ENCODE measurements at regions not wholly inside any gene's neighbourhood (a gene's known extent, or its start where the extent isn't known, plus 50 kb on each side); places are given as distances from the start of the nearest gene placed in this dataset.

- Histone ChIP-seq H3K4me2 (ENCODE audit: insufficient read depth, low read length) (no peak overlapping the region), H3K4me1 (ENCODE audit: insufficient read depth, low read length) (no peaks in the 10 kb centered on the region), H3K79me2 (ENCODE audit: insufficient read depth, low read length) (no peaks in the 10 kb centered on the region), H3K27ac (ENCODE audit: low read depth, low read length) (no peak overlapping the region), H4K20me1 (ENCODE audit: insufficient read depth, low read length) (no peaks in the 10 kb centered on the region), H3K9me3 (ENCODE audit: low read depth, low read length) (peaks cover 4% of the 10 kb centered on the region), H2AFZ (ENCODE audit: low read length) (no peak overlapping the region), H3K36me3 (ENCODE audit: insufficient read depth, low read length) (no peaks in the 10 kb centered on the region), H3K4me3 (ENCODE audit: insufficient read depth, low read length) (no peak overlapping the region), H3K27me3 (ENCODE audit: insufficient read depth, low read length) (no peaks in the 10 kb centered on the region)
- DNase-seq (ENCODE audit: insufficient read length, low spot score, missing footprints) = no peak
- TF ChIP-seq CTCF (IDR thresholded peaks at IDR 0.05; ENCODE audit: extremely low read depth, low read depth, low read length) = no peak
These were observed 561.6 kb upstream of the CDH8 start for GRCh38 chr16:62597875-62598274.

DNA sequence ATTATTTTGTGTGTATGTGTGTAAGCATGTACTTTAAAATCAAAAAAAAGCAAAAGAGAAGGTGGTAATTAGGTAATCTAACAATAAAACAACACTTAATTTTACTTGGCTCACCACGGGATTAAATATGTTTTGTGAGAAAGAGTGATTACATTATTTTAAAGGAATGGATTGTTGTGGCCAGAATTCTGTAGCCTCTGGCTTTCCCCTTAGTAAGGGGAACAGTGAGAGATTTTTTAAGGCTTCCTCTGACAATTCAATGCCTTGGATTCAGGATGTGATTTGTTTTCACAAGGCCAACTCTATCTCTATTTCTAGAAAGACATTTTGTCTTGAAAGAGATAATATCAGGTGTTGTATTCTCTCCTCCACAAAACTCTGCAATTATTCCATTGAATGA lies 560.3 kb upstream of the CDH8 start:
- Histone ChIP-seq H3K27me3 (ENCODE audit: insufficient read depth, low read length) (no peaks in the 10 kb centered on the region), H3K4me2 (ENCODE audit: insufficient read depth, low read length) (no peak overlapping the region), H2AFZ (ENCODE audit: low read length) (no peak overlapping the region), H3K27ac (ENCODE audit: low read depth, low read length) (no peak overlapping the region), H3K36me3 (ENCODE audit: insufficient read depth, low read length) (no peaks in the 10 kb centered on the region), H3K4me1 (ENCODE audit: insufficient read depth, low read length) (no peaks in the 10 kb centered on the region), H3K79me2 (ENCODE audit: insufficient read depth, low read length) (no peaks in the 10 kb centered on the region), H3K4me3 (ENCODE audit: insufficient read depth, low read length) (no peak overlapping the region), H3K9me3 (ENCODE audit: low read depth, low read length) (peaks cover 4% of the 10 kb centered on the region), H4K20me1 (ENCODE audit: insufficient read depth, low read length) (no peaks in the 10 kb centered on the region)
- TF ChIP-seq CTCF (IDR thresholded peaks at IDR 0.05; ENCODE audit: extremely low read depth, low read depth, low read length) = no peak
- no peak for DNase-seq (ENCODE audit: insufficient read length, low spot score, missing footprints)

DNA sequence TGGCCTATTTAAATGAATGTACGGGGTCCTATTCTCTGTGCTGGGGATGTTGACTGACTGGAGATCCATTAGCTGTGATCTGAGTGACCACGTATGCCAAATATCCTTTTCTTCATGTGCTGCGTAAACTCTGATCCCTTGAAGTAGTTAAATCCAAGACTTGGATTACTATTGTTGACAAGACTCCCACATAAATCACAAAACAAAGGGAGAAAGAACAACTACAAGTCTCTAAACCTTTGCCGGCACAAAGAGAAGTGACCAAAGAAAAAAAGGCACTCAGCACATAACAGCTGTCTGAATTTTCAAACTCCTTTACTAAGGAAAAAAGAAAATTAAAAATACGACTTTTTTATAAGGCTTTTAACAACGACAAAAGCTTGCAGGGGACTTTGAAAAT lies 559.9 kb upstream of the CDH8 start:
- no peaks in the 10 kb centered on the region for H3K79me2 ChIP-seq (ENCODE audit: insufficient read depth, low read length)
- no peak overlapping the region for H3K27ac ChIP-seq (ENCODE audit: low read depth, low read length)
- no peaks in the 10 kb centered on the region for H3K4me1 ChIP-seq (ENCODE audit: insufficient read depth, low read length)
- no peak overlapping the region for H3K4me2 ChIP-seq (ENCODE audit: insufficient read depth, low read length)
- no peak overlapping the region for H3K4me3 ChIP-seq (ENCODE audit: insufficient read depth, low read length)
- no peaks in the 10 kb centered on the region for H4K20me1 ChIP-seq (ENCODE audit: insufficient read depth, low read length)
- DNase-seq (ENCODE audit: insufficient read length, low spot score, missing footprints) = no peak
- no peak for TF ChIP-seq CTCF (IDR thresholded peaks at IDR 0.05; ENCODE audit: extremely low read depth, low read depth, low read length)
- no peaks in the 10 kb centered on the region for H3K27me3 ChIP-seq (ENCODE audit: insufficient read depth, low read length)
- H3K36me3 ChIP-seq (ENCODE audit: insufficient read depth, low read length) = no peaks in the 10 kb centered on the region
- no peak overlapping the region for H2AFZ ChIP-seq (ENCODE audit: low read length)
- H3K9me3 ChIP-seq (ENCODE audit: low read depth, low read length) = peaks cover 4% of the 10 kb centered on the region

DNA sequence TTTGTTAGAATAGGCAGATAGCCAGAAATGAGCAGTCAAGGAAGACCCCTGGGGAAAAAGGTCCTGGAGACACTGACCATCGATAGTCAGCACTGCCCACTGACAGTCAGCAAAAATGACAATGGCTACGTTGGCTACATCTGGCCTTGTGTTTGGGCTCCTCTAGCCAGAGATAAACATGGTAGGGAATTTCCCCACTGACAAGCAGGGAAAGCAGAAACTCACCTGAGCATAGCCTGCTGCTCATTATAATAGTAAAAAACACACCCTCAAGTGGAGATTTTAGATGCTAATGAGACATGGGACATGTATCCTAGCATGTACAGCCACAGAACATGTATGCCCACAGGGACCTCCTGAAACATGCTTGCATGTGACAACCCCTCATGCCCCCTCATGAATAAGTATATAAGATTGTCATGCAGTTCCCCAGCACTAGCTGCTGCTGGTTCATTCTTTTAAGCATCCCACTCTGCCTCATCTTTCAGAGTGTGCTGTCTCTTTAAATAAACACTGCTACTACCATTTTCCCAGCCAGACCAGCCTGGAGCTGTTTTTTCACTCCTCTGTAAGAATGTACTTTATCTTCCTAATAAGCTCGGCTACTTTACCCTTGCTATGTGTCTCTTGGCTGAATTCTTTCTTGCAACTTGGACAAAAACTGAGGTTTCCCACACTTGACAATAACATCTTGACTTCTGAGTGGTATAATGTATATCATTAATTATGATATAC lies 550.1 kb upstream of the CDH8 start:
- no peak for TF ChIP-seq CTCF (IDR thresholded peaks at IDR 0.05; ENCODE audit: extremely low read depth, low read depth, low read length)
- no peak overlapping the region for H2AFZ ChIP-seq (ENCODE audit: low read length)
- DNase-seq (ENCODE audit: insufficient read length, low spot score, missing footprints) = no peak
- H3K79me2 ChIP-seq (ENCODE audit: insufficient read depth, low read length) = no peaks in the 10 kb centered on the region
- H3K9me3 ChIP-seq (ENCODE audit: low read depth, low read length) = peaks cover 3% of the 10 kb centered on the region
- no peaks in the 10 kb centered on the region for H4K20me1 ChIP-seq (ENCODE audit: insufficient read depth, low read length)
- H3K27me3 ChIP-seq (ENCODE audit: insufficient read depth, low read length) = no peaks in the 10 kb centered on the region
- no peak overlapping the region for H3K4me2 ChIP-seq (ENCODE audit: insufficient read depth, low read length)
- no peak overlapping the region for H3K27ac ChIP-seq (ENCODE audit: low read depth, low read length)
- no peak overlapping the region for H3K4me3 ChIP-seq (ENCODE audit: insufficient read depth, low read length)
- H3K36me3 ChIP-seq (ENCODE audit: insufficient read depth, low read length) = no peaks in the 10 kb centered on the region
- H3K4me1 ChIP-seq (ENCODE audit: insufficient read depth, low read length) = no peaks in the 10 kb centered on the region

All from osteoblast (primary cell).